Muscle of back (tissue), 3 donors: ENCODE measurements at regions not wholly inside any gene's neighbourhood (a gene's known extent, or its start where the extent isn't known, plus 50 kb on each side); places are given as distances from the start of the nearest gene placed in this dataset.

Source experiments
- DNase-seq, 3 donors: peaks; one replicate each; pipeline versions ENCODE4 v3.0.0 to v3.0.0-alpha.2; 2013

DNA sequence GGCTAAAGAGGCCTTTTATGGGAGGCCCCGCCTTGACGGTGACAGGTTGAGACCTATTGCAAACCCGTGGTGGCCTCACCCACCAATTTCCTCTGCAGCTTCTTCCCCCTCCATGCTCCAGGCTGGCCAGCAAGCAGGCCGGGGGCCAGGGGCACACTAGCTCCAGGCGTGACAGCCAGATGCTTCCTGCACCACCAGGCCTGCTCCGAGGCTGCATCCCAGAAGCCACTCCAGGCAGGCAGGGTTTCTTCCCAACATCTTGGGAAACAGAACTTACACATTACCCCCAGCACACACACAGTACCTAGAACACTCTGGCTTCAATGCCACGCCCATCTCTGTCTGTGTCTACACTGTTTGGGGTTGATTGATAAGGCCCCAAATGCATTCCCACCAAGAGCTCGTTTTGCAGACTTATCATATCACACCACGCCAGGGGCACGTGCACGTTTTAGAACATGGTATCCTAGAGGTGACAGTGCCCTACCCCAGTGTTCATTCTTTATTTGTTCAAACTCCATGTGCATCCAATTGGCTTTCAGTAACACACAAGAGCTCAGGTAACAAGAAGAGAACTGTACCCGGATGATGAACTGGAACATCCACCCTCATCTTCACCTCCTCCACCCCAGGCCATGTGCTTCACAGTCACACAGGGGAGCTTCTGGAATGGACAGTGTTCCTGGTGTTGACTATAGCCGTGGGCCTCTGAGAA, 221.4 kb upstream of the RREB1 start:
- DNase-seq: no peak

DNA sequence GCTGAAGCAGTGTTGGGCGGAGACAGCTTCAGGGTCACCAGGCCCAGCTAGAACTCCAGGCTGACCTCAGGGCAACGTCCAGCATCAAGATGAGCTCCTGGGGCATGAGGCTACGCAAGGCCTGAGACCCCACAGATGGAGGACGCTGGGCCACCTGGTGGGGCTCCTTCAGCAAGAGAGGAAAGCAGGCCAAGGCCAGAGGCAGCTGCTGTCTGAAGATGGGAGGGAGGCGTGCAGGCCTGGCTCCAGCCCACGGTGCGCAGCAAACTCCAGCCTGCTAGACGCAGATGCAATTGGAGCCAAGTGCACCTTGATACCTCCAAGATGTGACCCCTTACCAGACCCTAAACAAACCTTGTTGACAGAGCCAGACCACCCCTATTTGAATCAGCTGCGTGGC, 220.9 kb upstream of the RREB1 start:
- DNase-seq: no peak

- DNase-seq: no peak
Observed at GRCh38 chr6:6889601-6890000, 218.2 kb upstream of the RREB1 start.

GRCh38 chr6:6890400-6890858, 217.3 kb upstream of the RREB1 start:
- DNase-seq: peak in 1 of 3 donors; percentile 61

- no peak for DNase-seq
Observed at GRCh38 chr6:6891125-6891721, 216.5 kb upstream of the RREB1 start.

DNA sequence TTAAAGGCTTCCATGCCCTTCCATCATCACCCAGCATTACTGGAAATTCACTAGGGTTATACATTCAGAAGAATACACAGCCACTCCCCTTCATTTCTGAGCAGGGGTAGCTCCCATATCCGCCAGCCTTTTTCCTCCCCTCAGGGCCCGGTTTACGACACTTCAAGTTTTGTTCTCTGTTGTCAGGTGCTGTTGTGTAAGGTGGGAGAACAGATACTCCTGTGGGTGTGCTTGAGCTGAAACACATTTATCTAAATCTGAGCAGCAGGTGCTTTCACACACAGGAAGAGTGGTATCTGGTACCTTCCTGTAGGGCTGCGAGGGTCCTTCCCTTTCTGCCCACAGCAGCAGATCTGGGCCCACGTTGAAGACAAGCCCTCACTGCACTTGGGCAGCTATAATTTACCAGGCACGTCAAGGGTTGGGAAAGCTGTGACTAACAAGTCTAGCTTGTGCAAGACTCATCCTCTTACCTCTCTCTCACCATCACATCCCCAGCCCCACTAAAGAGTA, 215.8 kb upstream of the RREB1 start:
- no peak for DNase-seq

DNA sequence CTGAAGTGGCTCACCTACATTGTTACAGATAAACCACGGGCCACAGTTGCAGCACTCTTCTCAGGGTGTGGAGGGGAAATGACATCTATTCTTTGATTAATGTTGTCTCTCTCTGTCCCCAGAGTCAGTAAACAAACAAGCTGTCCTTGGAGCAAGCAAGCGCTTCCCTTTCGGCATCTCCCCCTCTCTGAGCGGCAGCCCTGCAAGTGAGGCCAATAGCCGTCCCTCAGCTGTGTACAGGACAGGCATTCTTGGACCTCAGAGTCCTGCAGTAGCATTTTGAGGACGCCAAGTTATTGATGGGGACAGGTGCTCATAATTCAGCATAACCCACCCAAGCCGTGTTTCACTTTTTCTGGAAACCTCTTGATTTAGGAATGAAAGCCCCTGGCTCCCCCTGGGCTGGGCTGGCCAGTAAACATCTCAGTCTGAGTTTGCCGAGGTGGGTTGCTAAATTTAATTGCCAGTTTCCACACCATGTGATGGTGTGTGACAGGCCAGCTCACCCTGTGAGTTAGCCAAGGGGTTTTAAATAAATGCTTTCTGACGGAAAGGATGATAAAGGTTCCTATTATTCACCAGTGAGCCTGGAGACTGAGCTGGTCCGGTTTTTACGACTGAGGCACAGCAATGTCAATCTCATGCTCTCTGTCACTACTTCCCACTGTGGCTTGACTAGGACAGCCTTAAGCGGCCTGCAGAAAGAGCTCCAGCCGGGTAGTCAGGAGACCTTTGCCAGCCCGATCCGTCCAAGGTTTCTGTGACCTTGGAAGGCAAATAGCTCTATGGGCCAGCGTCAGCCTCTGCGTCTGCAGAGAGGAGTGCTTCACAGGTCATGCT, 214.8 kb upstream of the RREB1 start:
- DNase-seq: no peak

GRCh38 chr6:6893701-6894100, 214.1 kb upstream of the RREB1 start:
- no peak for DNase-seq

- DNase-seq: no peak
Observed at GRCh38 chr6:6895929-6896328, 211.8 kb upstream of the RREB1 start.

- DNase-seq: no peak
Observed at GRCh38 chr6:6897140-6897539, 210.6 kb upstream of the RREB1 start.

DNA sequence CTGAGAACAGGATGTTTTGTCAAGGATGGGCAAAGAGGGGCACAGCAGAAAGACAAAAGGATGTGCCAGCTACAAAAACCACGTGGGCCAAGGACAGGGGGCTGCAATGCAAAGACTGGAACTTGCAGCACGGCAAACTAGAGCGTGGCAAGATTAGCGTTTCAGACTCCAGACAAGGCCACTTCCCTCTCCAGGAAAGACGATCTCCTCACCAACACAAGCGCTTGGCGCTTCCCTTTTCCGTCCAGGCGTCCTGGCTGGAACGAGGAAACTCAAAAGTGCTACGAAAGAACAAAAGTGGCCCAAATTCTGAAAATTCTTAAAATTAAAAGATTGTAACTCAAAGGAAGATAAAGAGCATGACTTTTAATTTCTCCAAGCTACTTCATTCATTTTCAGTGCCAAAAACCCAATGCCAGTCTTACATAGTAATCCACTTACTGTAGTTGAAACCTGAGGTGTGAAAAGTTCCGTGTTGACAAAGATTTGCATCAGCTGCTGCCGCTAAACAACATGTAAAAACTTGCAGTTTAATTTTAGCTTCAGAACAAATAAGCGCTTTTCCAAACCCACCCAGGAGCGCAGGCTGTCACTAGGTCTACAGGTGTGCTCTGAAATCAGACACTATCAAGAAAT, 207.1 kb upstream of the RREB1 start:
- no peak for DNase-seq

- DNase-seq: no peak
Observed at GRCh38 chr6:6901205-6901719, 206.5 kb upstream of the RREB1 start.

- no peak for DNase-seq
Observed at GRCh38 chr6:6901945-6902344, 205.8 kb upstream of the RREB1 start.

GRCh38 chr6:6905961-6906518, 201.7 kb upstream of the RREB1 start:
- DNase-seq: no peak

DNA sequence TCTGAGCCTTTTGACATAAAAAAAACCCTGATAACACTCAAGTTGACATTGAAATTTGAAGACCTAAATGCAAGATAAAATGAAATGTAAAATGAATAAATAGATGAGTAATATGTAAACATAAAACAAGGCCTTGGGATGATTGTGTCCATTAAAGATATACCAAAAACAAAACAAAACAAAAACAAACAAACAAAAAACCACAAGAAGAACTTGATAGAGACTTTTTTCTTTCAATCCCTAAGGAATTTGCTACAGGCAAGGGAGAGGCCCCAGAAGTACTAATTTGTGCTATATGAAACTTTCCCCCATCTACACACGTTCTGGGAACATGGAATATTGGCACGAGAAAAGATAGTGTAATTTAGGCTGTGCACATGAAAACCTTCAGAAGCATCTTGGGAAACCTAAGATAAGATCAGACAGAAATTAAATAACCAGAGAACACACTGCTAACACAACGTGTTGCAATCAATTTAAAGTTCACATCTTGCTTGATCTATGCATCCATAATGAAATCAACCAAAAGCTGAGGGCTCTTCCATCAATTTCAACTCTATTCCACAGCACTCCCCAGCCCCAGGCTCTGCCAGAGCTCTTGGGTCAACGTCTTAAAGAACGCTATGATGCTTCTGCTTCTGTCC, 201.1 kb upstream of the RREB1 start:
- no peak for DNase-seq

- DNase-seq: no peak
Observed at GRCh38 chr6:6907286-6907685, 200.5 kb upstream of the RREB1 start.

DNA sequence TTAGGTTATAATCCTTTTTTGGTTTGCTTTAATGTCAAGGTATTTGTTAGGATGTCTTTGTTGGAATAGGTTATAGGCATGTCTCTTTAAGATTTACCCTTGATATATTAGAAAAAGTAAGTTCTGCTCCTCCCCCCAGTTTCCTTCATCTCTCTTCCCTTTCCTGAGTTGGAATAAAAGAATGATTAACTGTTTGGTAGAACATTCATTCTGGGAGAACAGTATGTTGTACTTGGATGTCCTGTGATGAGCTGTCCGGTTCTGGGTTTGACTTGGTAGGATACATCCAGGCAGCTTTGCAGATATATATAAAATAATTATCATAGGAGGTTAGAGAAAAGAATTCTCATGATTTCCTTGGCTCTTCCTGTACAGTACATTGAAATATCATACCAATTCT, 199.6 kb upstream of the RREB1 start:
- no peak for DNase-seq

DNA sequence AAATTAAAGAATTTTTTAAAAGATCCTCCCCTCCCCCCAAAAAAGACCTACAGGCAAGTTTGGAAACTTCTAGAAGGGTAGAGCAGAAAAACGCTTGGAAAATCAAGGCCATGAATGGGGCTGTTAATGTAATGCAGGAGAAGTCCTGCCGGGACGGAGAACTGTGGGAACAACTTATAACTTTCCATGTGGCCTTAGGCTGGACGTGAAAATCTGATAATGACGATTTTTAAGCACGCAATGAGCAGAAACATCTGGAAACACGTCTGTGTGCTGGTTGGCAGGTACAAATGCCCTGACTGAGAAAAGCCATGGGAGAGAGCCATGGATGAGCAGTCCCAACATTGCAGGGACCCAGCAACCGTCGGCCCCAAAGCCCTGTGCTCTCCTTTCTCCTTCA, 198.7 kb upstream of the RREB1 start:
- DNase-seq: no peak

GRCh38 chr6:6910734-6911295, 196.9 kb upstream of the RREB1 start:
- no peak for DNase-seq

GRCh38 chr6:6911391-6911790, 196.4 kb upstream of the RREB1 start:
- no peak for DNase-seq
